ENCODE measurements at regions not wholly inside any gene's neighbourhood (a gene's known extent, or its start where the extent isn't known, plus 50 kb on each side); places are given as distances from the start of the nearest gene placed in this dataset.

DNA sequence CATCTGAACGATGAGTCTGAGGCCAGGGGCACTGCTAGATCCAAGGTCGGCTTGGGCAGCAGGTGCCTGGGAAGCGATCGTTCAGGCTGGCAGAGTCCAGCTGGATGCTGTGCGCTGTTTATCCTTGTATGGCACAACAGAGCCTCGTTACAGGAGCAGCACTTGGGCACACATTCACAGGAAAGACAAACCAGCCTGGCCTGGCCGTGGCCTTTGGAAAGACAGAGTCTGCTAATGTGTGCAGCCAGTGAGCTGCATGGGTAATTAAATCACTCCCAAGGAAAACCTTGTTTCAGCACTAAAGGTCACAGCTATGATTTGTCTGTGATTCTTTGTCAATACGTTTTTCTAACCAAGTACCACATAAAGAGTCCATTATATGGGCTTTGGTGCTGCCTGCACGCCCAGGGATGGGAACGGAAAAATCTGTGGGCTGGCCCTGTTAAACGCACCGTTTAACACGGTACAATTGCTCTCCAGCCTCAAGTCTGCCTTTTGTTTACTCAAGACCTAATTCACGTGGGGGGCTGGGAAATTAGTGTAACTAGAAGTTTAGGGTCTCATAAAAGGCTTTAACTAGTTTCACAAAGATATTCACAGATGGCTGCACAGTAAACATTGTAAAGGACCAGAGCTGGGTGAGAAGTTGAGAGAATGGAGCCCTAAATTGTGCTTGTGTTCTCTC lies 509.3 kb downstream of the KDM4C start:
- no peak for FAIRE-seq
- TF ChIP-seq POLR2A (IDR thresholded peaks at IDR 0.05; ENCODE audit: low read depth, low read length), result no peak
- DNase-seq (ENCODE audit: insufficient read length, low spot score), result no peak

DNA sequence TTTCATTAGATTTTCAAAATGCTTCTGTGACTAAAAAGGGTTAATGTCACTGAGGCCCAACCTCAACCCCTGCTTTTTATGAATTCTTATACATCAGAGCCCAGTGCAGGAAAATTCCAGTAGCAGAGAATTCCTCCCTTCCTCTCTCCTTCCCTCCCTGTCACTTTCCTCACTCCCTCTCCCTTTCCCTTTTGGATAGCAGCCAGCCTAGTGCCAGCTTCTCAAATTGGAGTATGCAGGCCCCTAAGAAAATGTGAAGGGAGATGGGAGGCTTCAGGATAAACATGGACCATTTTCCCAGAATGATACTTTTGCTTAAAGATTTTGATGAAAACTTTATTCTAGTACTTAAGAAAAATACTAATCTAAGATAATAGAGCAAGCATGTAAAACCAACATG lies 507.4 kb downstream of the KDM4C start:
- FAIRE-seq, result no peak
- no peak for TF ChIP-seq POLR2A (IDR thresholded peaks at IDR 0.05; ENCODE audit: low read depth, low read length)

DNA sequence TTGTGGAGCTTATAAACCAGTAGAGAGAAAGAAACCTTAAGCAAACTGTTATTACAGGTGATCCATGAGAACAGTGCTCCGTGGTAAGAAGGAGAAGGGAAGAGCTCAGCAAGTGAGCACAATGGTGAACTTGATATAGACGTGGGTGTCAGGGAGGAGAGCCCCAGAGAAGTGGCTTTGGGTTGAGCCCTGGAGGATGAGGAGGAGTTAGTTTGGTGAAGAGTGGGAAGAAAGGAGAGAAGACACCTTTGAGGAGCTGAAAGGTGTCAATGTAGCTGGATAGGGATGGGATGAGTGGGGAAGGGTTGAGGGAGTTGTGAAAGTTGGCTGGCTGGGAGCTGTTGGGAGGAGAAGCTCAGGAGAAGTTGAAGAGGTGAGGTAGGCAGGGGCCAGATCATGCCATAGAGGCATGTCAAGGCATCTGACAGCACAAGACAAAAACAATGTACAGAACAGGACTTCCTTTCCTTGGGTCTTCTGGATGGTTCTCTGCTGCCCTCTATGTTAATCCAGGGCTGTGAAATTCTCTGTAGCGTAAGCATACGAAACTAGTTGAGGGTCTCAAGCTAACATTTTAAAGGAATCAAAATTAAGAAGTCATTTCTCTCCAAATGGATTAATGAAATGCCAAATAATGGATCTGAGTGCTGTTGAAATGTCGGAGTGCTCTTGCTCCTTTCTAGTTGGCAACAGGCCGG lies 501.9 kb downstream of the KDM4C start:
- no peak for TF ChIP-seq POLR2A (IDR thresholded peaks at IDR 0.05; ENCODE audit: low read depth, low read length)
- FAIRE-seq, result no peak
- no peak for DNase-seq (ENCODE audit: insufficient read length, low spot score)

More for the DNA sequence above, 507.4 kb downstream of the KDM4C start:
- DNase-seq (ENCODE audit: insufficient read length, low spot score), result no peak

DNA sequence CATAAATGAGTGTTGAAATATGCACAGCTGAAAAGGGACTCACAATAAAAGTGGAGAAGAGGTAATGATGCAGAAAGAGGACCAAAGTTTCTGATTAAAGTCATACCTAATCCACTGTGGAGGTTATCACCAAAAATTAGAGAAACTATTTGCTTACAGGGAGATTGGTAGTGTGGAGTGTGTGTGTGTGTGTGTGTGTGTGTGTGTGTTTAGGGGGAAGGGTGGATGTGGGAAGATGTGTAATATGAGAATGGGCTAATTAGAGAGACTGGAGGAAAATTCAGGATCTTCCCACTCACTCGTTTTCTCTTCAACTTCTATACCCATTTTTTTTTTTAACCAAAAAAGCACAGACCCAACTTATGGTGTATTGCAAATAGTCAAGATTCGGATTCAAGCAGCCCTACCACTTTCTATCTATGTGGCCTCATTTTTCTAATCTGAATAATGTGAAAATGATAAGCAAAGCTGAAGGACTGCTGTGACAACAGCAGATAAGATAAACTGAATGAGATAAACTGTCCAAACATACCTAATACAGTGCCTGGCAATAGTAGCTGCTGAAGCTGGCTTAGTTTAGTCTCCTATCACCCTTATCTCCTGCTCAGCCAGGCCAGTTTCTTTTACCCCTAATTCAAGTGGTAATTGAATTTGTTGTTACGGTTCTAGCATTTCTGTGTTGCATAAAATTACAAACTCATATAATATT lies 501.1 kb downstream of the KDM4C start:
- FAIRE-seq, result no peak
- no peak for DNase-seq (ENCODE audit: insufficient read length, low spot score)
- no peak for TF ChIP-seq POLR2A (IDR thresholded peaks at IDR 0.05; ENCODE audit: low read depth, low read length)

DNA sequence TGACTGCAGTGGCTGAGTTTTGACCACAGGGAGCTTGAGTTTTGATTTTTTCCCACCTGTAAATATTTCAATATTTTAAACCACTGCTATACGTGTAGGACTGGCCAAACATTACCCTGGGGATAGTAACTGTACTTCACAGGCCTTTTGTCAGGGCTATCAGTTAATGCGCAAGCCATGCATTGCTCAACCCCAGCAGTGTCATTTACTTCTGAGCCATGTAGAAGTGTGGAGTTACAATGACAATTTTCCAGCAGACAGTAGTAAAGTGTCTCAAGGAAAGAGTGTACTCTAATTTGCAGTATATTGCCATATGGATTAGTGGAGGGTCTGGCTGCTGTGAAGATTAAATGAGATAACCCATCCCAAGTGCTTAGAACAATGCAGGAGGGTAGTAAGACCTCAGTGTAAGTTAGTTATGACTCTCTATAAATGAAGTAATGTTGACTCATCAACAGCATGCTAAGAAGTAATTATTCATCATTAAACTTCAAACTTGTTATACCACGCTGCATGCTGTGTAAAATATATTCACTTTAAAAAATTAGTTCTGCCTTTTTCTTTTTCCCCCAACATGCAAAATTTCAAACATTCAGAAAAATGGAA lies 489.2 kb downstream of the KDM4C start:
- no peak for TF ChIP-seq POLR2A (IDR thresholded peaks at IDR 0.05; ENCODE audit: low read depth, low read length)
- FAIRE-seq, result peak; percentile 23
- no peak for DNase-seq (ENCODE audit: insufficient read length, low spot score)

DNA sequence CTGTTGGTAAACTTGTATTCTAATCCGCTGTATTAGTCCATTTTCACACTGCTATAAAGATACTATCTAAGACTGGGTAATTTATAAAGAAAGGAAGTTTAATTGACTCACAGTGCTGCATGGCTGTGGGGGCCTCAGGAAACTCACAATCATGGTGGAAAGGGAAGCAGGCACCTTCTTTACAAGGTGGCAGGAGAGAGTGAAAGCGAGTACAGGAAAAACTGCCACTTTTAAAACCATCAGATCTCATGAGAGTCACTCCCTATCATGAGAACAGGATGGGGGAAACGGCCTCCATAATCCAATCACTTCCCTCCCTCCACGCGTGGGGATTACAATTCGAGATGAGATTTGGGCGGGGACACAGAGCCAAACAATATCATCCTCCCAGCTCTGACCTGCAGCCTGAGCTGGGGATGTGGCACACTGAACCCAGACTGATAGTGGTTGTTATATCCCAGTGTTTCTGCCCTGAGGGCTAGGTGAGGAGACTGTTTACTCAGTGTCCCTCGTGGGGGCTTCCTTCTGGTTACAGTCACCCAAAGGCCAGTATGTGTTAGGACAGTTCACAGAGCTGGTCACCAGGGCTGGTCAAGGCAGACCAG lies 488.3 kb downstream of the KDM4C start:
- DNase-seq (ENCODE audit: insufficient read length, low spot score), result no peak
- no peak for FAIRE-seq

GRCh38 chr9:7243838-7244237 lies 486.1 kb downstream of the KDM4C start:
- TF ChIP-seq POLR2A (IDR thresholded peaks at IDR 0.05; ENCODE audit: low read depth, low read length), result no peak
- DNase-seq (ENCODE audit: insufficient read length, low spot score), result no peak
- no peak for FAIRE-seq

More for the DNA sequence above, 488.3 kb downstream of the KDM4C start:
- no peak for TF ChIP-seq POLR2A (IDR thresholded peaks at IDR 0.05; ENCODE audit: low read depth, low read length)

- FAIRE-seq (no peak), DNase-seq (ENCODE audit: insufficient read length, low spot score) (no peak)
- no peak for TF ChIP-seq POLR2A (IDR thresholded peaks at IDR 0.05; ENCODE audit: low read depth, low read length)
These were observed 484.4 kb downstream of the KDM4C start for GRCh38 chr9:7242126-7242525.

DNA sequence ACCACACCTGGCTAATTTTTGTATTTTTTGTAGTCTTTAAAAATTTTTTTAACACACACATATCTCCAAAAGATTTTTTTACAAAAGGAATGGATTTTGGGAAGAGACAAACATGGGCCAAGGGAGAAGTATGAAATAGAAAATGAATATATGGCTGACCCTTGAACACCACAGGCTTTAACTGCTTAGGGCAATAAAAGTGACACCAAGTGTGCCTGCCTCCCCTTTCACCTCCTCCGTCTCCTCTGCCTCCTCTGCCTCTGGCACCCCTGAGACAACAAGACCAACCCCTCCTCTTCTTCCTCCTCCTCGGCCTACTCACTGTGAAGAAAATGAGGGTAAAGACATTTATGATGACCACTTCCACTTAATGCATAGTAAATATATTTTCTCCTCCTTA lies 483.9 kb downstream of the KDM4C start:
- FAIRE-seq (no peak), DNase-seq (ENCODE audit: insufficient read length, low spot score) (no peak)
- TF ChIP-seq POLR2A (IDR thresholded peaks at IDR 0.05; ENCODE audit: low read depth, low read length), result no peak

DNA sequence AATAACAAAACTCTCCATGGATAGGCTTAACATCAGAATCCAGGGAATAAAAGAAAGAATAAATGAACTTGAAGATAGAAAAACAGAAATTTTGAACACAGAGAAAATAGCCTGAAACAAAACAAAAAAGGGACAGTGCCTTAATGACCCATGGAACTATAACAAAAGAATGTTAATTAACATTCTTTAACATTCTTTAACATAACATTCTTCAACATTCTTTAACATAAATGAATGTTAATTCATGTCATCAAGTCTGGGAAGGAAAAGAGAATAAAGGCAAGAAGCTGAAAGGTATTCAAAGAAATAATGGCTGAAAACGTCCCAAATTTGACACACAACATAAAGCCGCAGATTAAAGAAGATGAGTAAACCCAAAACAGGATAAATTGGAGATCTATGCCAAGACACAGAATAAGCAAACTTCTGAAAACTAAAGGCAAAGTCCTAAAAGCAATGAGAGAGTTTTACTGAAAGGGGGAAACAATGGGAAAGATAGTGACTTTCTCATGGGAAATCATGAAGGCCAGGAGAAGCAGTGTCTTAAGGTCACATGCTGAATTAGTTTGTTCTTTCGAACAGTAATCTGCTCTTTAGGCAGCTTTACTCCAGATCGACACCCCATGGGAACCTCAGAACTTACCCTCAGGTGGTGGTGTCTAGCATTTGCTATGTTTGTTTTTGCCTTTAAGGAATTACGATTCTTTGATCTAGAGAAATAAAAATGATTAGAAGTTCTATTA lies 483.0 kb downstream of the KDM4C start:
- FAIRE-seq (no peak), DNase-seq (ENCODE audit: insufficient read length, low spot score) (no peak)
- no peak for TF ChIP-seq POLR2A (IDR thresholded peaks at IDR 0.05; ENCODE audit: low read depth, low read length)

DNA sequence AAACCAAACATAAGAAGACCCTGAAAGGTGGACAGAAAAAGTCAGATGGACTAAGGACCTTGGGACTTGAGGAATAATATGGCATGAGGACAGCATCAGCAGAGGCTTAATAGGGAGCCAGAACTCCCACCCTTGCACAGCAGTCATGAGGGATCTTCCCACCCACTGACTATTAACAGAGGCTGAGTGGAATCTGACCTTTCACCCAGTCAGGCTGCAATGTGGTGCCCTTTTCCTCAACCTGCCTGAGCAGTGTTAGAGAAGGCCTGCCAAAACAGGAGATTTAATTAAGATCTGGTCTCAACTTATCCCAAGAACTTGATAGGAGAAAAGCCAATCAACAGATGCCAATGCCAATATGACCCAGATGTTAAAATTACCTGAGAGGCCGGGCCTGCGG lies 481.9 kb downstream of the KDM4C start:
- FAIRE-seq (no peak), DNase-seq (ENCODE audit: insufficient read length, low spot score) (no peak)
- TF ChIP-seq POLR2A (IDR thresholded peaks at IDR 0.05; ENCODE audit: low read depth, low read length), result no peak

GRCh38 chr9:7238247-7238637 lies 480.5 kb downstream of the KDM4C start:
- FAIRE-seq, result no peak

More at GRCh38 chr9:7238247-7238637, 480.5 kb downstream of the KDM4C start:
- TF ChIP-seq POLR2A (IDR thresholded peaks at IDR 0.05; ENCODE audit: low read depth, low read length), result no peak
- no peak for DNase-seq (ENCODE audit: insufficient read length, low spot score)
